ENCODE measurements at regions not wholly inside any gene's neighbourhood (a gene's known extent, or its start where the extent isn't known, plus 50 kb on each side); places are given as distances from the start of the nearest gene placed in this dataset.

- TF ChIP-seq, protein P1, sequence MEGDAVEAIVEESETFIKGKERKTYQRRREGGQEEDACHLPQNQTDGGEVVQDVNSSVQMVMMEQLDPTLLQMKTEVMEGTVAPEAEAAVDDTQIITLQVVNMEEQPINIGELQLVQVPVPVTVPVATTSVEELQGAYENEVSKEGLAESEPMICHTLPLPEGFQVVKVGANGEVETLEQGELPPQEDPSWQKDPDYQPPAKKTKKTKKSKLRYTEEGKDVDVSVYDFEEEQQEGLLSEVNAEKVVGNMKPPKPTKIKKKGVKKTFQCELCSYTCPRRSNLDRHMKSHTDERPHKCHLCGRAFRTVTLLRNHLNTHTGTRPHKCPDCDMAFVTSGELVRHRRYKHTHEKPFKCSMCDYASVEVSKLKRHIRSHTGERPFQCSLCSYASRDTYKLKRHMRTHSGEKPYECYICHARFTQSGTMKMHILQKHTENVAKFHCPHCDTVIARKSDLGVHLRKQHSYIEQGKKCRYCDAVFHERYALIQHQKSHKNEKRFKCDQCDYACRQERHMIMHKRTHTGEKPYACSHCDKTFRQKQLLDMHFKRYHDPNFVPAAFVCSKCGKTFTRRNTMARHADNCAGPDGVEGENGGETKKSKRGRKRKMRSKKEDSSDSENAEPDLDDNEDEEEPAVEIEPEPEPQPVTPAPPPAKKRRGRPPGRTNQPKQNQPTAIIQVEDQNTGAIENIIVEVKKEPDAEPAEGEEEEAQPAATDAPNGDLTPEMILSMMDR (conservative IDR thresholded peaks at IDR 0.05; ENCODE audit: low read depth in 2 of 2), result no peak
- TF ChIP-seq ZNF331 (CRISPR knock-in tag; IDR thresholded peaks at IDR 0.05; ENCODE audit: low read depth) (no peak), ZNF114 (CRISPR knock-in tag; IDR thresholded peaks at IDR 0.05) (no peak)
These were observed 199.2 kb upstream of the NEGR1 start (continued) for GRCh38 chr1:72481420-72481970.

GRCh38 chr1:72466376-72466775 is 184.0 kb upstream of the NEGR1 start:
- Histone ChIP-seq H3K4me1 (ENCODE audit: insufficient read depth) (no peaks in the 10 kb centered on the region), H3K27ac (ENCODE audit: low read depth) (no peak overlapping the region), H3F3A (replicated peaks; ENCODE audit: low read depth) (no peaks in the 10 kb centered on the region), H3K36me3 (ENCODE audit: insufficient read depth) (no peaks in the 10 kb centered on the region), H4K20me1 (replicated peaks; ENCODE audit: insufficient read depth) (no peaks in the 10 kb centered on the region), H3K79me2 (replicated peaks; ENCODE audit: insufficient read depth) (no peaks in the 10 kb centered on the region), H2AFZ (no peak overlapping the region), H3K9me2 (ENCODE audit: insufficient read depth) (no peaks in the 10 kb centered on the region), H3K4me2 (no peak overlapping the region), H3K4me3 (no peak overlapping the region), H3K27me3 (ENCODE audit: insufficient read depth) (no peaks in the 10 kb centered on the region)
- TF ChIP-seq ZNF331 (CRISPR knock-in tag; IDR thresholded peaks at IDR 0.05; ENCODE audit: low read depth) (no peak), POLR2AphosphoS5 (IDR thresholded peaks at IDR 0.05; ENCODE audit: low read depth) (no peak), EZH2phosphoT487 (IDR thresholded peaks at IDR 0.05; ENCODE audit: unreplicated experiment) (no peak), STAT1 (IDR thresholded peaks at IDR 0.05; ENCODE audit: unreplicated experiment) (no peak), CREB1 (CRISPR knock-in tag; IDR thresholded peaks at IDR 0.05; ENCODE audit: low read depth) (no peak)
- TF ChIP-seq, protein P1 (conservative IDR thresholded peaks at IDR 0.05; ENCODE audit: low read depth in 2 of 2), result no peak
- TF ChIP-seq, protein P2, sequence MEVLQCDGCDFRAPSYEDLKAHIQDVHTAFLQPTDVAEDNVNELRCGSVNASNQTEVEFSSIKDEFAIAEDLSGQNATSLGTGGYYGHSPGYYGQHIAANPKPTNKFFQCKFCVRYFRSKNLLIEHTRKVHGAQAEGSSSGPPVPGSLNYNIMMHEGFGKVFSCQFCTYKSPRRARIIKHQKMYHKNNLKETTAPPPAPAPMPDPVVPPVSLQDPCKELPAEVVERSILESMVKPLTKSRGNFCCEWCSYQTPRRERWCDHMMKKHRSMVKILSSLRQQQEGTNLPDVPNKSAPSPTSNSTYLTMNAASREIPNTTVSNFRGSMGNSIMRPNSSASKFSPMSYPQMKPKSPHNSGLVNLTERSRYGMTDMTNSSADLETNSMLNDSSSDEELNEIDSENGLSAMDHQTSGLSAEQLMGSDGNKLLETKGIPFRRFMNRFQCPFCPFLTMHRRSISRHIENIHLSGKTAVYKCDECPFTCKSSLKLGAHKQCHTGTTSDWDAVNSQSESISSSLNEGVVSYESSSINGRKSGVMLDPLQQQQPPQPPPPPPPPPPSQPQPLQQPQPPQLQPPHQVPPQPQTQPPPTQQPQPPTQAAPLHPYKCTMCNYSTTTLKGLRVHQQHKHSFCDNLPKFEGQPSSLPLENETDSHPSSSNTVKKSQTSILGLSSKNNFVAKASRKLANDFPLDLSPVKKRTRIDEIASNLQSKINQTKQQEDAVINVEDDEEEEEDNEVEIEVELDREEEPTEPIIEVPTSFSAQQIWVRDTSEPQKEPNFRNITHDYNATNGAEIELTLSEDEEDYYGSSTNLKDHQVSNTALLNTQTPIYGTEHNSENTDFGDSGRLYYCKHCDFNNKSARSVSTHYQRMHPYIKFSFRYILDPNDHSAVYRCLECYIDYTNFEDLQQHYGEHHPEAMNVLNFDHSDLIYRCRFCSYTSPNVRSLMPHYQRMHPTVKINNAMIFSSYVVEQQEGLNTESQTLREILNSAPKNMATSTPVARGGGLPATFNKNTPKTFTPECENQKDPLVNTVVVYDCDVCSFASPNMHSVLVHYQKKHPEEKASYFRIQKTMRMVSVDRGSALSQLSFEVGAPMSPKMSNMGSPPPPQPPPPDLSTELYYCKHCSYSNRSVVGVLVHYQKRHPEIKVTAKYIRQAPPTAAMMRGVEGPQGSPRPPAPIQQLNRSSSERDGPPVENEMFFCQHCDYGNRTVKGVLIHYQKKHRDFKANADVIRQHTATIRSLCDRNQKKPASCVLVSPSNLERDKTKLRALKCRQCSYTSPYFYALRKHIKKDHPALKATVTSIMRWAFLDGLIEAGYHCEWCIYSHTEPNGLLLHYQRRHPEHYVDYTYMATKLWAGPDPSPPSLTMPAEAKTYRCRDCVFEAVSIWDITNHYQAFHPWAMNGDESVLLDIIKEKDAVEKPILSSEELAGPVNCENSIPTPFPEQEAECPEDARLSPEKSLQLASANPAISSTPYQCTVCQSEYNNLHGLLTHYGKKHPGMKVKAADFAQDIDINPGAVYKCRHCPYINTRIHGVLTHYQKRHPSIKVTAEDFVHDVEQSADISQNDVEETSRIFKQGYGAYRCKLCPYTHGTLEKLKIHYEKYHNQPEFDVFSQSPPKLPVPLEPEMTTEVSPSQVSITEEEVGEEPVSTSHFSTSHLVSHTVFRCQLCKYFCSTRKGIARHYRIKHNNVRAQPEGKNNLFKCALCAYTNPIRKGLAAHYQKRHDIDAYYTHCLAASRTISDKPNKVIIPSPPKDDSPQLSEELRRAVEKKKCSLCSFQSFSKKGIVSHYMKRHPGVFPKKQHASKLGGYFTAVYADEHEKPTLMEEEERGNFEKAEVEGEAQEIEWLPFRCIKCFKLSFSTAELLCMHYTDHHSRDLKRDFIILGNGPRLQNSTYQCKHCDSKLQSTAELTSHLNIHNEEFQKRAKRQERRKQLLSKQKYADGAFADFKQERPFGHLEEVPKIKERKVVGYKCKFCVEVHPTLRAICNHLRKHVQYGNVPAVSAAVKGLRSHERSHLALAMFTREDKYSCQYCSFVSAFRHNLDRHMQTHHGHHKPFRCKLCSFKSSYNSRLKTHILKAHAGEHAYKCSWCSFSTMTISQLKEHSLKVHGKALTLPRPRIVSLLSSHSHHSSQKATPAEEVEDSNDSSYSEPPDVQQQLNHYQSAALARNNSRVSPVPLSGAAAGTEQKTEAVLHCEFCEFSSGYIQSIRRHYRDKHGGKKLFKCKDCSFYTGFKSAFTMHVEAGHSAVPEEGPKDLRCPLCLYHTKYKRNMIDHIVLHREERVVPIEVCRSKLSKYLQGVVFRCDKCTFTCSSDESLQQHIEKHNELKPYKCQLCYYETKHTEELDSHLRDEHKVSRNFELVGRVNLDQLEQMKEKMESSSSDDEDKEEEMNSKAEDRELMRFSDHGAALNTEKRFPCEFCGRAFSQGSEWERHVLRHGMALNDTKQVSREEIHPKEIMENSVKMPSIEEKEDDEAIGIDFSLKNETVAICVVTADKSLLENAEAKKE (CRISPR knock-in tag; IDR thresholded peaks at IDR 0.05), result no peak
- ATAC-seq (no peak), DNase-seq (ENCODE audit: low spot score) (no peak)
- no peaks in the 10 kb centered on the region for H3K36me3 Mint-ChIP-seq (ENCODE audit: low read depth)
- no peaks in the 10 kb centered on the region for H3K9me3 Mint-ChIP-seq
- peaks cover 1% of the 10 kb centered on the region for H3K27me3 Mint-ChIP-seq (ENCODE audit: insufficient read depth, low read depth, poor library complexity)
- H3K4me3 Mint-ChIP-seq, result no peak overlapping the region
- H3K27ac Mint-ChIP-seq, result no peak overlapping the region
- H3K4me1 Mint-ChIP-seq, result no peaks in the 10 kb centered on the region

Data from GM23338 (cell line).